NAMALWA (cell line): ENCODE measurements at regions not wholly inside any gene's neighbourhood (a gene's known extent, or its start where the extent isn't known, plus 50 kb on each side); places are given as distances from the start of the nearest gene placed in this dataset.
"Not testable (repeated sequence)": the region's sequence is repeated elsewhere in the genome, so short reads cannot be mapped to it uniquely, and the experiment has no call there.

Experiments used
- DNase-seq: peaks from one replicate; pipeline ENCODE4 v3.0.0-alpha.2; 2015; ENCODE audit warnings: low spot score

GRCh38 chr4:138892483-138893407 is 122.8 kb upstream of the NOCT start:
- DNase-seq, result peak; percentile 34

GRCh38 chr4:138891631-138892031 is 124.0 kb upstream of the NOCT start:
- no peak for DNase-seq

GRCh38 chr4:138890891-138891570 is 124.5 kb upstream of the NOCT start:
- no peak for DNase-seq

- no peak for DNase-seq
Observed at GRCh38 chr4:138889216-138889615, 126.4 kb upstream of the NOCT start.

- no peak for DNase-seq
Observed at GRCh38 chr4:138887741-138888140, 127.8 kb upstream of the NOCT start.

GRCh38 chr4:138887341-138887740 is 128.2 kb upstream of the NOCT start:
- DNase-seq, result no peak

GRCh38 chr4:138879757-138880156 is 135.8 kb upstream of the NOCT start:
- no peak for DNase-seq

- no peak for DNase-seq
Observed at GRCh38 chr4:138875891-138876608, 139.5 kb upstream of the NOCT start.

GRCh38 chr4:138871555-138871875 is 144.1 kb upstream of the NOCT start:
- DNase-seq, result no peak

GRCh38 chr4:138870737-138871554 is 144.6 kb upstream of the NOCT start:
- DNase-seq, result peak; percentile 82

- DNase-seq, result no peak
Observed at GRCh38 chr4:138869631-138870030, 145.9 kb upstream of the NOCT start.

- no peak for DNase-seq
Observed at GRCh38 chr4:138869165-138869564, 146.4 kb upstream of the NOCT start.

- DNase-seq, result no peak
Observed at GRCh38 chr4:138868562-138868961, 147.0 kb upstream of the NOCT start.

- DNase-seq, result no peak
Observed at GRCh38 chr4:138867404-138867803, 148.2 kb upstream of the NOCT start.

- DNase-seq, result no peak
Observed at GRCh38 chr4:138866314-138866713, 149.3 kb upstream of the NOCT start.

GRCh38 chr4:138865765-138866164 is 149.8 kb upstream of the NOCT start:
- no peak for DNase-seq

GRCh38 chr4:138864961-138865720 is 150.4 kb upstream of the NOCT start:
- no peak for DNase-seq

- DNase-seq, result no peak
Observed at GRCh38 chr4:138863160-138863559, 152.4 kb upstream of the NOCT start.

GRCh38 chr4:138861135-138861534 is 154.4 kb upstream of the NOCT start:
- DNase-seq, result no peak

GRCh38 chr4:138860357-138860756 is 155.2 kb upstream of the NOCT start:
- not testable (repeated sequence) for DNase-seq

- DNase-seq, result no peak
Observed at GRCh38 chr4:138859254-138859653, 156.3 kb upstream of the NOCT start.
